HUES48 (cell line): ENCODE measurements at regions not wholly inside any gene's neighbourhood (a gene's known extent, or its start where the extent isn't known, plus 50 kb on each side); places are given as distances from the start of the nearest gene placed in this dataset.

Experiments used
- H3K27ac ChIP-seq: one replicate; pipeline ENCODE4 v1.7.0; 2013; ENCODE audit warnings: low read depth, low read length, inconsistent platforms
- H3K27me3 ChIP-seq: 2 replicates; pipeline ENCODE4 v1.6.1; 2013; ENCODE audit warnings: mild to moderate bottlenecking, low read length; ENCODE audit not compliant: control insufficient read depth, insufficient read depth
- H3K36me3 ChIP-seq: 2 replicates; pipeline ENCODE4 v1.6.1; 2013; ENCODE audit warnings: low read length; ENCODE audit not compliant: control insufficient read depth, insufficient read depth
- H3K4me1 ChIP-seq: 2 replicates; pipeline ENCODE4 v1.6.1; 2013; ENCODE audit warnings: mild to moderate bottlenecking, low read length; ENCODE audit not compliant: control insufficient read depth, insufficient read depth
- H3K4me3 ChIP-seq: 2 replicates; pipeline ENCODE4 v1.5.1; 2013; ENCODE audit warnings: mild to moderate bottlenecking, low read depth, low read length
- H3K9ac ChIP-seq: 2 replicates; pipeline ENCODE4 v1.6.1; 2013; ENCODE audit warnings: mild to moderate bottlenecking, low read depth, low read length, moderate library complexity
- H3K9me3 ChIP-seq: 2 replicates; pipeline ENCODE4 v1.6.1; 2013; ENCODE audit warnings: low read length; ENCODE audit not compliant: control insufficient read depth, insufficient read depth

GRCh38 chr3:66121318-66121717 lies 82.6 kb upstream of the MAGI1 start:
- no peaks in the 10 kb centered on the region for H3K36me3 ChIP-seq
- H3K4me3 ChIP-seq, result no peak overlapping the region
- H3K27ac ChIP-seq, result no peak overlapping the region
- H3K9me3 ChIP-seq, result no peaks in the 10 kb centered on the region
- no peaks in the 10 kb centered on the region for H3K27me3 ChIP-seq
- 0 out of 2 replicates have a peak, but pooled peaks cover 6% of the 10 kb centered on the region for H3K4me1 ChIP-seq
- no peak overlapping the region for H3K9ac ChIP-seq

- Histone ChIP-seq H3K4me3 (no peak overlapping the region), H3K4me1 (peaks cover 14% of the 10 kb centered on the region), H3K9me3 (no peaks in the 10 kb centered on the region), H3K27me3 (no peaks in the 10 kb centered on the region), H3K9ac (no peak overlapping the region), H3K36me3 (no peaks in the 10 kb centered on the region), H3K27ac (peak overlapping the region; percentile 65)
Observed at GRCh38 chr3:66115858-66116654, 77.3 kb upstream of the MAGI1 start.

GRCh38 chr3:66113542-66113941 lies 74.8 kb upstream of the MAGI1 start:
- H3K4me1 ChIP-seq, result peaks cover 14% of the 10 kb centered on the region
- no peaks in the 10 kb centered on the region for H3K9me3 ChIP-seq
- H3K27ac ChIP-seq, result no peak overlapping the region
- no peaks in the 10 kb centered on the region for H3K36me3 ChIP-seq
- no peaks in the 10 kb centered on the region for H3K27me3 ChIP-seq
- H3K4me3 ChIP-seq, result no peak overlapping the region
- no peak overlapping the region for H3K9ac ChIP-seq

- Histone ChIP-seq H3K4me3 (no peak overlapping the region), H3K27me3 (no peaks in the 10 kb centered on the region), H3K9me3 (no peaks in the 10 kb centered on the region), H3K9ac (no peak overlapping the region), H3K27ac (no peak overlapping the region), H3K36me3 (no peaks in the 10 kb centered on the region), H3K4me1 (peaks cover 12% of the 10 kb centered on the region)
Observed at GRCh38 chr3:66110840-66111239, 72.1 kb upstream of the MAGI1 start.

GRCh38 chr3:66107855-66108254 lies 69.1 kb upstream of the MAGI1 start:
- H3K9me3 ChIP-seq, result no peaks in the 10 kb centered on the region
- no peaks in the 10 kb centered on the region for H3K27me3 ChIP-seq
- peaks cover 8% of the 10 kb centered on the region for H3K4me1 ChIP-seq
- peak overlapping the region; percentile 33; the same call in 1 of the 2 replicates for H3K4me3 ChIP-seq
- no peak overlapping the region for H3K9ac ChIP-seq
- no peaks in the 10 kb centered on the region for H3K36me3 ChIP-seq
- H3K27ac ChIP-seq, result peak overlapping the region; percentile 44

- Histone ChIP-seq H3K9me3 (no peaks in the 10 kb centered on the region), H3K4me3 (no peak overlapping the region), H3K4me1 (peaks cover 8% of the 10 kb centered on the region), H3K27me3 (no peaks in the 10 kb centered on the region), H3K27ac (no peak overlapping the region), H3K9ac (no peak overlapping the region), H3K36me3 (no peaks in the 10 kb centered on the region)
Observed at GRCh38 chr3:66106788-66107187, 68.1 kb upstream of the MAGI1 start.

GRCh38 chr3:66104535-66104934 lies 65.8 kb upstream of the MAGI1 start:
- Histone ChIP-seq H3K4me1 (peaks cover 8% of the 10 kb centered on the region), H3K4me3 (no peak overlapping the region), H3K9me3 (no peaks in the 10 kb centered on the region), H3K27ac (no peak overlapping the region), H3K27me3 (no peaks in the 10 kb centered on the region), H3K36me3 (no peaks in the 10 kb centered on the region), H3K9ac (no peak overlapping the region)

GRCh38 chr3:66103729-66104128 lies 65.0 kb upstream of the MAGI1 start:
- H3K27ac ChIP-seq, result no peak overlapping the region
- no peaks in the 10 kb centered on the region for H3K36me3 ChIP-seq
- H3K9ac ChIP-seq, result no peak overlapping the region
- H3K4me3 ChIP-seq, result no peak overlapping the region
- peaks cover 8% of the 10 kb centered on the region for H3K4me1 ChIP-seq
- H3K9me3 ChIP-seq, result no peaks in the 10 kb centered on the region
- H3K27me3 ChIP-seq, result no peaks in the 10 kb centered on the region

GRCh38 chr3:66101901-66102300 lies 63.2 kb upstream of the MAGI1 start:
- no peak overlapping the region for H3K9ac ChIP-seq
- peaks cover 8% of the 10 kb centered on the region; the same call in 1 of the 2 replicates for H3K4me1 ChIP-seq
- H3K27me3 ChIP-seq, result no peaks in the 10 kb centered on the region
- no peaks in the 10 kb centered on the region for H3K9me3 ChIP-seq
- H3K36me3 ChIP-seq, result no peaks in the 10 kb centered on the region
- no peak overlapping the region for H3K27ac ChIP-seq
- no peak overlapping the region for H3K4me3 ChIP-seq

GRCh38 chr3:66099541-66100065 lies 60.9 kb upstream of the MAGI1 start:
- Histone ChIP-seq H3K9ac (no peak overlapping the region), H3K4me3 (no peak overlapping the region), H3K27me3 (no peaks in the 10 kb centered on the region), H3K27ac (no peak overlapping the region), H3K9me3 (no peaks in the 10 kb centered on the region), H3K36me3 (no peaks in the 10 kb centered on the region), H3K4me1 (peaks cover 8% of the 10 kb centered on the region; the same call in 1 of the 2 replicates)

- no peak overlapping the region for H3K27ac ChIP-seq
- H3K27me3 ChIP-seq, result no peaks in the 10 kb centered on the region
- peaks cover 8% of the 10 kb centered on the region; the same call in 1 of the 2 replicates for H3K4me1 ChIP-seq
- H3K9me3 ChIP-seq, result no peaks in the 10 kb centered on the region
- H3K4me3 ChIP-seq, result no peak overlapping the region
- H3K9ac ChIP-seq, result no peak overlapping the region
- no peaks in the 10 kb centered on the region for H3K36me3 ChIP-seq
Observed at GRCh38 chr3:66098436-66098835, 59.7 kb upstream of the MAGI1 start.
